Liver (tissue), 8 donors: ENCODE measurements at regions not wholly inside any gene's neighbourhood (a gene's known extent, or its start where the extent isn't known, plus 50 kb on each side); places are given as distances from the start of the nearest gene placed in this dataset.

Source experiments
- DNase-seq: peaks from one replicate; pipeline ENCODE4 v3.0.0-alpha.2; 2017; ENCODE audit warnings: low spot score
- H3K27ac ChIP-seq, 2 donors: one replicate each; pipeline ENCODE4 v1.7.0; 2013; ENCODE audit warnings: inconsistent platforms in 2 of 2, low read length in 2 of 2, control low read depth in 1 of 2, low read depth in 1 of 2, mild to moderate bottlenecking in 1 of 2
- H3K27me3 ChIP-seq, 4 donors: one replicate each; pipeline versions ENCODE4 v1.6.1 to v1.7.0; 2013; ENCODE audit warnings: low read length in 3 of 4, inconsistent platforms in 1 of 4, mild to moderate bottlenecking in 1 of 4, moderate library complexity in 1 of 4; ENCODE audit not compliant: control insufficient read depth in 4 of 4, insufficient read depth in 4 of 4
- H3K36me3 ChIP-seq, 4 donors: one replicate each; pipeline versions ENCODE4 v1.6.1 to v1.7.0; 2013; ENCODE audit warnings: low read length in 3 of 4, mild to moderate bottlenecking in 3 of 4, low read depth in 1 of 4, moderate library complexity in 1 of 4; ENCODE audit not compliant: control insufficient read depth in 4 of 4, insufficient read depth in 3 of 4
- H3K4me1 ChIP-seq, 4 donors: one replicate each; pipeline versions ENCODE4 v1.6.1 to v1.7.0; 2013; ENCODE audit warnings: low read length in 3 of 4, mild to moderate bottlenecking in 3 of 4, moderate library complexity in 1 of 4; ENCODE audit not compliant: control insufficient read depth in 4 of 4, insufficient read depth in 4 of 4
- H3K4me3 ChIP-seq, 3 donors: one replicate each; pipeline versions ENCODE4 v1.6.1 to v1.7.0; 2013; ENCODE audit warnings: low read length in 3 of 3, control low read depth in 1 of 3, low read depth in 1 of 3, mild to moderate bottlenecking in 1 of 3
- H3K9ac ChIP-seq, 2 donors: one replicate each; pipeline ENCODE4 v1.7.0; 2013; ENCODE audit warnings: low read length in 2 of 2, mild to moderate bottlenecking in 2 of 2, moderate library complexity in 2 of 2, control low read depth in 1 of 2, low read depth in 1 of 2
- H3K9me3 ChIP-seq, 4 donors: one replicate each; pipeline versions ENCODE4 v1.6.1 to v1.7.0; 2013; ENCODE audit warnings: low read length in 3 of 4; ENCODE audit not compliant: control insufficient read depth in 4 of 4
- ATF3 ChIP-seq: IDR thresholded peaks from 2 replicates; pipeline ENCODE4 v1.6.1; 2016; ENCODE audit warnings: antibody characterized with exemption
- CTCF ChIP-seq: fragments of 150-350 bp; IDR thresholded peaks from 2 replicates; pipeline ENCODE4 v1.5.1; 2017; ENCODE audit warnings: improper control_type of control experiment, low read depth, low read length; ENCODE audit not compliant: missing input control
- EGR1 ChIP-seq, 2 donors: IDR thresholded peaks; 2 replicates each; pipeline ENCODE4 v1.6.1; 2016 to 2018; ENCODE audit warnings: antibody characterized with exemption in 2 of 2, low read depth in 2 of 2
- FOXA1 ChIP-seq: IDR thresholded peaks from 2 replicates; pipeline ENCODE4 v1.6.1; 2016; ENCODE audit warnings: antibody characterized with exemption
- FOXA2 ChIP-seq: IDR thresholded peaks from 2 replicates; pipeline ENCODE4 v1.6.1; 2016; ENCODE audit warnings: antibody characterized with exemption
- GABPA ChIP-seq, 2 donors: IDR thresholded peaks in 1 of 2; conservative IDR thresholded peaks in 1 of 2; 2 replicates each; pipeline ENCODE4 v1.6.1; 2016; ENCODE audit warnings: antibody characterized with exemption in 2 of 2, mild to moderate bottlenecking in 1 of 2, moderate library complexity in 1 of 2
- HNF4A ChIP-seq, 2 donors: conservative IDR thresholded peaks; 2 replicates each; pipeline ENCODE4 v1.6.1; 2016; ENCODE audit warnings: antibody characterized with exemption in 2 of 2, mild to moderate bottlenecking in 2 of 2
- HNF4G ChIP-seq: IDR thresholded peaks from 2 replicates; pipeline ENCODE4 v1.6.1; 2016; ENCODE audit warnings: antibody characterized with exemption
- JUND ChIP-seq, 2 donors: IDR thresholded peaks; 2 replicates each; pipeline ENCODE4 v1.6.1; 2016; ENCODE audit warnings: antibody characterized with exemption in 2 of 2
- MAX ChIP-seq: IDR thresholded peaks from 2 replicates; pipeline ENCODE4 v1.6.1; 2016; ENCODE audit warnings: antibody characterized with exemption
- NR2F2 ChIP-seq: IDR thresholded peaks from 2 replicates; pipeline ENCODE4 v1.6.1; 2016; ENCODE audit warnings: antibody characterized with exemption
- RAD21 ChIP-seq, 2 donors: IDR thresholded peaks; 2 replicates each; pipeline ENCODE4 v1.6.1; 2016; ENCODE audit warnings: antibody characterized with exemption in 2 of 2, mild to moderate bottlenecking in 2 of 2
- RXRA ChIP-seq, 2 donors: IDR thresholded peaks; 2 replicates each; pipeline ENCODE4 v1.6.1; 2017 to 2018; ENCODE audit warnings: antibody characterized with exemption in 2 of 2, mild to moderate bottlenecking in 1 of 2
- TAF1 ChIP-seq: conservative IDR thresholded peaks from 2 replicates; pipeline ENCODE4 v1.6.1; 2016; ENCODE audit warnings: antibody characterized with exemption, mild to moderate bottlenecking
- YY1 ChIP-seq: IDR thresholded peaks from 2 replicates; pipeline ENCODE4 v1.6.1; 2016; ENCODE audit warnings: antibody characterized with exemption, mild to moderate bottlenecking
- ZBTB33 ChIP-seq: IDR thresholded peaks from 2 replicates; pipeline ENCODE4 v1.6.1; 2016; ENCODE audit warnings: antibody characterized with exemption
- WGBS: extraction: QIAGEN DNeasy Blood & Tissue Kit; methylation state at CpG from one replicate; pipeline ENCODE4 v1.1.7; 2013; 5-methylcytosine and 5-hydroxymethylcytosine counted together
- donor health status: healthy.
- donor health status: healthy.
- donor health status: healthy.
- donor health status: healthy.
- donor health status: healthy.

DNA sequence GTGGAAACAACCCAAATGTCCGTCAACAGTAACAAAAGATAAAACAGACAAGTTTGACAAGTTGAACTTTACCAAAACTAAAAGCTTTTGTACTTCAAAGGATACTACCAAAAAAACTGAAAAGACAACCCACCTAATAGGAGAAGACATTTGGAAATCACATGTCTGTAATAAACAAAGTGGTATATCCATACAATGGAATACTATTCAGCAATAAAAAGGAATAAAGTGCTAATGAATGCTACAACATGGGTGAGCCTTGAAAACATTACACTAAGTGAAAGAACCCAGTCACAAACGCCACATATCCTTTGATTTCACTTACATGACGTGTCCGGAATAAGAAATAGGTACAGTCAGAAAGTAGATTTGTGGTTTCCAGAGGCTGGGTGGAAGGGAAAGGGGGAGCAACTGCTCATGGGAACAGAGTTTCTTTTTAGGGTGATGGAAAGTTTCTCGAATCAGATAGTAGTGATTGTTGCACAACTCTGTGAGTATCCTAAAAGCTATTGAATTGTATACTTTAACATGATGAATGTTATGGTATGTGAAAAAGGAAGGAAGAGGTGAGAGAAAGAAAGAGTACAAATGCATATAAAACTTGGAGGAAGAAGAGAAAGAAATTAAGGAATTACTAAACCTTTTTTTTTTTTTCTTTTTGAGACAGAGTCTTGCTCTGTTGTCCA, 72.7 kb upstream of the ABHD2 start:
- peaks cover 0 to 7% (median 2%) of the 10 kb centered on the region in 4 donors for H3K4me1 ChIP-seq
- peaks cover 0 to 6% (median 3%) of the 10 kb centered on the region in 4 donors for H3K9me3 ChIP-seq
- DNase-seq: no peak
- no peak overlapping the region for H3K4me3 ChIP-seq
- H3K27me3 ChIP-seq: peaks cover 0 to 19% (median 4%) of the 10 kb centered on the region in 4 donors
- TF ChIP-seq ATF3 (no peak), CTCF (no peak), TAF1 (no peak), EGR1 (IDR thresholded peaks at IDR 0.05; ENCODE audit: low read depth in 2 of 2) (no peak), HNF4G (no peak), MAX (no peak), GABPA (IDR thresholded peaks at IDR 0.05 in 1 of 2, conservative IDR thresholded peaks at IDR 0.05 in 1 of 2) (no peak), RAD21 (IDR thresholded peaks at IDR 0.05) (no peak)
- no peaks in the 10 kb centered on the region for H3K36me3 ChIP-seq
- H3K27ac ChIP-seq: no peak overlapping the region
- H3K9ac ChIP-seq: no peak overlapping the region
- 80% methylated on average over 5 of the region's 5 CpGs for WGBS

DNA sequence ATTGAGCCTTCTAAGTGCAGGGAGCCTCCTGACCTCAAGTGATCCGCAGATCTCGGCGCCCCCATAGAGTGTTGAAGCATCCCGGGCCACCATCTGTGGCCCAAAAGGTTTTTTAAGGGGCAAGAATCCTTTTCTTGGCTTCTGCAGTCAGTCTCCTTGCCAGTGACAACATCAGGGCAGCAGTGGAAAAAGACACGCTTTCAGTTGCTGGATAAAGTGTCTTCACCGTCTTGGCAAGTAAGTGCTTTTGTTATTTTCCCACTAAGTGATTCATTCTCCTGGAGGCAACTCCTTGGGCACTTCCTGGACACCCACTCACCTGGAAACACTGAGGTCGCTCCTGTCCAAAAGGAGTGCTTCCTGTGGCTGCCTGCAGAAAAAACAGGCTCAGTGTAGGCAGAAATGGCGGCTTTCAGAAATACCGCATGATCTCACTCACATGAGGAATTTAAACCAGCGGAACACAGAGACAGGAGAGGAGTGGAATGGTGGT, 71.7 kb upstream of the ABHD2 start:
- peaks cover 0 to 6% (median 3%) of the 10 kb centered on the region in 4 donors for H3K9me3 ChIP-seq
- H3K9ac ChIP-seq: no peak overlapping the region
- H3K36me3 ChIP-seq: no peaks in the 10 kb centered on the region
- peaks cover 0 to 7% (median 2%) of the 10 kb centered on the region in 4 donors for H3K4me1 ChIP-seq
- H3K27ac ChIP-seq: no peak overlapping the region
- H3K27me3 ChIP-seq: peaks cover 0 to 19% (median 4%) of the 10 kb centered on the region in 4 donors
- WGBS: 78% methylated on average over 10 of the region's 10 CpGs
- TF ChIP-seq RAD21 (IDR thresholded peaks at IDR 0.05) (no peak), FOXA1 (no peak), HNF4A (conservative IDR thresholded peaks at IDR 0.05) (no peak), RXRA (IDR thresholded peaks at IDR 0.05) (no peak), EGR1 (IDR thresholded peaks at IDR 0.05; ENCODE audit: low read depth in 2 of 2) (no peak), TAF1 (no peak), MAX (no peak), ZBTB33 (no peak), YY1 (no peak), CTCF (no peak), HNF4G (no peak), FOXA2 (no peak), NR2F2 (no peak), ATF3 (no peak), GABPA (IDR thresholded peaks at IDR 0.05 in 1 of 2, conservative IDR thresholded peaks at IDR 0.05 in 1 of 2) (no peak), JUND (IDR thresholded peaks at IDR 0.05) (no peak)
- no peak for DNase-seq
- no peak overlapping the region for H3K4me3 ChIP-seq
